ENCODE measurements at regions not wholly inside any gene's neighbourhood (a gene's known extent, or its start where the extent isn't known, plus 50 kb on each side); places are given as distances from the start of the nearest gene placed in this dataset.
"Not testable (repeated sequence)": the region's sequence is repeated elsewhere in the genome, so short reads cannot be mapped to it uniquely, and the experiment has no call there.

GRCh38 chr1:224819861-224820260 is 109.6 kb upstream of the DNAH14 start (continued):
- no peak for TF ChIP-seq TSHZ2 (CRISPR knock-in tag; IDR thresholded peaks at IDR 0.05)

GRCh38 chr1:224820341-224820740 is 109.1 kb upstream of the DNAH14 start:
- no peak for TF ChIP-seq ZFP3 (CRISPR knock-in tag; IDR thresholded peaks at IDR 0.05)
- TF ChIP-seq SNAI2 (CRISPR knock-in tag; IDR thresholded peaks at IDR 0.05): no peak
- TF ChIP-seq TSHZ2 (CRISPR knock-in tag; IDR thresholded peaks at IDR 0.05): no peak
- TF ChIP-seq RARB (CRISPR knock-in tag; IDR thresholded peaks at IDR 0.05): no peak
- TF ChIP-seq ZNF565 (CRISPR knock-in tag; conservative IDR thresholded peaks at IDR 0.05; ENCODE audit: low read depth): no peak
- TF ChIP-seq PPARA (CRISPR knock-in tag; IDR thresholded peaks at IDR 0.05; ENCODE audit: borderline replicate concordance): no peak
- no peak for TF ChIP-seq CSRNP3 (CRISPR knock-in tag; IDR thresholded peaks at IDR 0.05)
- TF ChIP-seq TCF4 (CRISPR knock-in tag; IDR thresholded peaks at IDR 0.05; ENCODE audit: borderline replicate concordance): no peak
- ATAC-seq: no peak

- ATAC-seq: not testable (repeated sequence)
Observed at GRCh38 chr1:224821751-224822150, 107.7 kb upstream of the DNAH14 start.

- TF ChIP-seq CSRNP3 (CRISPR knock-in tag; IDR thresholded peaks at IDR 0.05) (no peak), ZNF8 (CRISPR knock-in tag; IDR thresholded peaks at IDR 0.05) (no peak), ESRRG (CRISPR knock-in tag; IDR thresholded peaks at IDR 0.05) (no peak), TOX (CRISPR knock-in tag; IDR thresholded peaks at IDR 0.05; ENCODE audit: borderline replicate concordance) (no peak), ZC3H10 (CRISPR knock-in tag; IDR thresholded peaks at IDR 0.05) (no peak), SNAI2 (CRISPR knock-in tag; IDR thresholded peaks at IDR 0.05) (no peak), PPARA (CRISPR knock-in tag; IDR thresholded peaks at IDR 0.05; ENCODE audit: borderline replicate concordance) (no peak), ISL1 (CRISPR knock-in tag; IDR thresholded peaks at IDR 0.05) (no peak), BACH2 (CRISPR knock-in tag; IDR thresholded peaks at IDR 0.05; ENCODE audit: borderline replicate concordance) (no peak), TCF4 (CRISPR knock-in tag; IDR thresholded peaks at IDR 0.05; ENCODE audit: borderline replicate concordance) (no peak), POU6F1 (CRISPR knock-in tag; IDR thresholded peaks at IDR 0.05; ENCODE audit: borderline replicate concordance, low read depth) (no peak), ZFP30 (CRISPR knock-in tag; IDR thresholded peaks at IDR 0.05) (no peak), CREB5 (CRISPR knock-in tag; IDR thresholded peaks at IDR 0.05; ENCODE audit: low read depth) (no peak), ZNF565 (CRISPR knock-in tag; conservative IDR thresholded peaks at IDR 0.05; ENCODE audit: low read depth) (no peak), OSR1 (CRISPR knock-in tag; IDR thresholded peaks at IDR 0.05) (no peak), CSDC2 (CRISPR knock-in tag; IDR thresholded peaks at IDR 0.05) (no peak), ARNTL (CRISPR knock-in tag; IDR thresholded peaks at IDR 0.05; ENCODE audit: borderline replicate concordance, low read depth) (no peak)
- no peak for ATAC-seq
Observed at GRCh38 chr1:224825525-224826000, 103.9 kb upstream of the DNAH14 start.
